ENCODE measurements at regions not wholly inside any gene's neighbourhood (a gene's known extent, or its start where the extent isn't known, plus 50 kb on each side); places are given as distances from the start of the nearest gene placed in this dataset.

DNA sequence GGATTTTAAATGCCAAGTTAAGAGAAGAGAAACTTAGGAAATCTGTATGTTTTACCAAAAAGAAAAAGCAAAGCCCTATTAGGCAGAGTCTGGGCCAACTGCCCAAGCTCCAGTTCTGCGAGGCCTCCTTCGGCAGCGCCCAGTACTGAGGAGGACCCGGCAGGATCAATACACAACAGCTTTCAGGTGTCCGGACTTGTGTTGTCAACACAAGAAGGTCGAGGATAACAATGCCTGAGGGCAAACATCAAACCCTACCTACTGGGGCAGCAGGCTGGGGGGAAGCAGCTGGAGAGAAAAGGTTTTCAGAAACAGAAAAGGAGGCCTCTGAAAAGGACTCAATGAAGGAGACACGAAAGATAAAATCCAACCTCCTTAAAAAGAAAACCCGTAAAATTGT, 98.1 kb upstream of the GJB5 start:
- ChIA-PET POLR2A (no interaction called here), CTCF (no interaction called here), RAD21 (ENCODE audit: low non-redundant PET in 1 of 2, low total read pairs in 2 of 2, uncharacterized antibody in 2 of 2, unreplicated experiment in 2 of 2) (no interaction called here)
- Histone ChIP-seq H3K79me2 (ENCODE audit: insufficient read depth, low read length) (no peaks in the 10 kb centered on the region), H2AFZ (ENCODE audit: low read depth, low read length, poor library complexity, severe bottlenecking) (no peak overlapping the region), H3K9me3 (ENCODE audit: control insufficient read depth in 1 of 2, insufficient read depth in 1 of 2, low read depth in 1 of 2, low read length in 2 of 2) (no peaks in the 10 kb centered on the region), H3K4me1 (ENCODE audit: control insufficient read depth in 1 of 2, insufficient read depth in 2 of 2, low read length in 2 of 2) (no peaks in the 10 kb centered on the region), H3K4me3 (replicated peaks in 1 of 2; ENCODE audit: low read depth in 1 of 2, low read length in 2 of 2) (no peak overlapping the region), H3K4me2 (ENCODE audit: low read length) (no peak overlapping the region), H3K9me2 (ENCODE audit: insufficient read depth) (no peaks in the 10 kb centered on the region), H4K20me1 (ENCODE audit: insufficient read depth) (no peaks in the 10 kb centered on the region), H3K9ac (ENCODE audit: low read length) (no peak overlapping the region), H3K27ac (ENCODE audit: low read depth, low read length) (no peak overlapping the region), H3K27me3 (ENCODE audit: insufficient read depth, low read length) (peaks cover 49% of the 10 kb centered on the region), H3K36me3 (ENCODE audit: control insufficient read depth in 1 of 2, insufficient read depth in 2 of 2, low read length in 2 of 2) (no peaks in the 10 kb centered on the region)
- no peak for DNase-seq (ENCODE audit: low read depth, low spot score)
- BruUV-seq (replicated peaks): no TSS peak
- no peak for TF ChIP-seq FOSL1 (IDR thresholded peaks at IDR 0.05; ENCODE audit: low read depth)
- TF ChIP-seq YY1 (IDR thresholded peaks at IDR 0.05; ENCODE audit: extremely low read depth, insufficient replicate concordance, low read depth, low read length): no peak
- TF ChIP-seq CEBPB (IDR thresholded peaks at IDR 0.05; ENCODE audit: low read depth): no peak
- TF ChIP-seq ELF1 (IDR thresholded peaks at IDR 0.05; ENCODE audit: borderline replicate concordance, low read depth): no peak
- TF ChIP-seq, protein P1, sequence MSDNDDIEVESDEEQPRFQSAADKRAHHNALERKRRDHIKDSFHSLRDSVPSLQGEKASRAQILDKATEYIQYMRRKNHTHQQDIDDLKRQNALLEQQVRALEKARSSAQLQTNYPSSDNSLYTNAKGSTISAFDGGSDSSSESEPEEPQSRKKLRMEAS (IDR thresholded peaks at IDR 0.05): no peak
- TF ChIP-seq POLR2A (IDR thresholded peaks at IDR 0.05; ENCODE audit: borderline replicate concordance, extremely low read depth, insufficient read depth, insufficient read length): no peak
- TF ChIP-seq SRF (IDR thresholded peaks at IDR 0.05; ENCODE audit: low read depth): no peak
- TF ChIP-seq POLR2AphosphoS5 (IDR thresholded peaks at IDR 0.05; ENCODE audit: low read depth, low read length): no peak
- TF ChIP-seq, protein P2, sequence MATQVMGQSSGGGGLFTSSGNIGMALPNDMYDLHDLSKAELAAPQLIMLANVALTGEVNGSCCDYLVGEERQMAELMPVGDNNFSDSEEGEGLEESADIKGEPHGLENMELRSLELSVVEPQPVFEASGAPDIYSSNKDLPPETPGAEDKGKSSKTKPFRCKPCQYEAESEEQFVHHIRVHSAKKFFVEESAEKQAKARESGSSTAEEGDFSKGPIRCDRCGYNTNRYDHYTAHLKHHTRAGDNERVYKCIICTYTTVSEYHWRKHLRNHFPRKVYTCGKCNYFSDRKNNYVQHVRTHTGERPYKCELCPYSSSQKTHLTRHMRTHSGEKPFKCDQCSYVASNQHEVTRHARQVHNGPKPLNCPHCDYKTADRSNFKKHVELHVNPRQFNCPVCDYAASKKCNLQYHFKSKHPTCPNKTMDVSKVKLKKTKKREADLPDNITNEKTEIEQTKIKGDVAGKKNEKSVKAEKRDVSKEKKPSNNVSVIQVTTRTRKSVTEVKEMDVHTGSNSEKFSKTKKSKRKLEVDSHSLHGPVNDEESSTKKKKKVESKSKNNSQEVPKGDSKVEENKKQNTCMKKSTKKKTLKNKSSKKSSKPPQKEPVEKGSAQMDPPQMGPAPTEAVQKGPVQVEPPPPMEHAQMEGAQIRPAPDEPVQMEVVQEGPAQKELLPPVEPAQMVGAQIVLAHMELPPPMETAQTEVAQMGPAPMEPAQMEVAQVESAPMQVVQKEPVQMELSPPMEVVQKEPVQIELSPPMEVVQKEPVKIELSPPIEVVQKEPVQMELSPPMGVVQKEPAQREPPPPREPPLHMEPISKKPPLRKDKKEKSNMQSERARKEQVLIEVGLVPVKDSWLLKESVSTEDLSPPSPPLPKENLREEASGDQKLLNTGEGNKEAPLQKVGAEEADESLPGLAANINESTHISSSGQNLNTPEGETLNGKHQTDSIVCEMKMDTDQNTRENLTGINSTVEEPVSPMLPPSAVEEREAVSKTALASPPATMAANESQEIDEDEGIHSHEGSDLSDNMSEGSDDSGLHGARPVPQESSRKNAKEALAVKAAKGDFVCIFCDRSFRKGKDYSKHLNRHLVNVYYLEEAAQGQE (IDR thresholded peaks at IDR 0.05; ENCODE audit: low read depth): no peak
- no peak for TF ChIP-seq ZFX (IDR thresholded peaks at IDR 0.05)
- no peak for TF ChIP-seq EZH2 (IDR thresholded peaks at IDR 0.05)
- TF ChIP-seq, protein P3, sequence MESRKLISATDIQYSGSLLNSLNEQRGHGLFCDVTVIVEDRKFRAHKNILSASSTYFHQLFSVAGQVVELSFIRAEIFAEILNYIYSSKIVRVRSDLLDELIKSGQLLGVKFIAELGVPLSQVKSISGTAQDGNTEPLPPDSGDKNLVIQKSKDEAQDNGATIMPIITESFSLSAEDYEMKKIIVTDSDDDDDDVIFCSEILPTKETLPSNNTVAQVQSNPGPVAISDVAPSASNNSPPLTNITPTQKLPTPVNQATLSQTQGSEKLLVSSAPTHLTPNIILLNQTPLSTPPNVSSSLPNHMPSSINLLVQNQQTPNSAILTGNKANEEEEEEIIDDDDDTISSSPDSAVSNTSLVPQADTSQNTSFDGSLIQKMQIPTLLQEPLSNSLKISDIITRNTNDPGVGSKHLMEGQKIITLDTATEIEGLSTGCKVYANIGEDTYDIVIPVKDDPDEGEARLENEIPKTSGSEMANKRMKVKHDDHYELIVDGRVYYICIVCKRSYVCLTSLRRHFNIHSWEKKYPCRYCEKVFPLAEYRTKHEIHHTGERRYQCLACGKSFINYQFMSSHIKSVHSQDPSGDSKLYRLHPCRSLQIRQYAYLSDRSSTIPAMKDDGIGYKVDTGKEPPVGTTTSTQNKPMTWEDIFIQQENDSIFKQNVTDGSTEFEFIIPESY (IDR thresholded peaks at IDR 0.05; ENCODE audit: extremely low read depth, insufficient replicate concordance, low read length): no peak
- no peak for TF ChIP-seq CBX3 (IDR thresholded peaks at IDR 0.05; ENCODE audit: low read depth)
- TF ChIP-seq SP1 (IDR thresholded peaks at IDR 0.05; ENCODE audit: low read depth): no peak
- no peak for TF ChIP-seq SIN3A (IDR thresholded peaks at IDR 0.05; ENCODE audit: low read depth)
- intact Hi-C loops (cut with micrococcal nuclease): no loop called here
- no peak for ATAC-seq

All from HCT116 (cell line).